ENCODE measurements at regions not wholly inside any gene's neighbourhood (a gene's known extent, or its start where the extent isn't known, plus 50 kb on each side); places are given as distances from the start of the nearest gene placed in this dataset.

DNA sequence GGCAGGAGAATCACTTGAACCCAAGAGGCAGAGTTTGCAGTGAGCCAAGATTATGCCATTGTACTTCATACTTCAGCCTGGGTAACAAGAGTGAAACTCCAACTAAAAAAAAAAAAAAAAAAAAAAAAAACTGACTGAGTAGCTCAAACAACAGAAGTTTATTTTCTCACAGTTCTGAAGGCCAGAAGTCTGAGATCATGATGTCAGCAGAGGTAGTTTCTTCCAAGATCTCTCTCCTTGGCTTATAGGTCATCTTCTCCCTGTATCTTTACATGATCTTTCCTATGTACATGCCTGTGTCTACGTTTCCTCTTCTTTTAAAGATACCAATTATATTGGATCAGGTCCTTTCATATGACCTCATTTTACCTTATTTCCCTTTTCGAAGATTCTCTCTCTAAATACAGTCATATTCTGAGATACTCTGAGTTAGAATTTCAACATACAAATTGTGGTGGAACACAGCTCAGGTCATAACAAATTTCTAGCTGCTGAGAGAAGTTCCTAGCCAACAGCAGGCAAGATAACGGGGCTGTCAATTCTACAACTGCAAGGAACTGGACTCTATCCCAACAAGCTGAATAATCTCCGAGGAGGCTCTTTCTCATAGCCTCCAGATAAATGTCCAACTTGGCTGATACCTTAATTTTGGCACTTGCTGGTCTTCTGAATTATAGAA lies 187.7 kb upstream of the ADAMTS5 start:
- TF ChIP-seq EZH2phosphoT487 (IDR thresholded peaks at IDR 0.05; ENCODE audit: unreplicated experiment) (no peak), EZH2 (IDR thresholded peaks at IDR 0.05; ENCODE audit: low read depth, unreplicated experiment) (no peak), POLR2AphosphoS5 (IDR thresholded peaks at IDR 0.05; ENCODE audit: low read depth) (no peak), NANOG (IDR thresholded peaks at IDR 0.05; ENCODE audit: borderline replicate concordance) (no peak), JUNB (IDR thresholded peaks at IDR 0.05; ENCODE audit: unreplicated experiment) (no peak), STAT1 (IDR thresholded peaks at IDR 0.05; ENCODE audit: unreplicated experiment) (no peak), ZNF331 (CRISPR knock-in tag; IDR thresholded peaks at IDR 0.05; ENCODE audit: low read depth) (no peak), CREB1 (CRISPR knock-in tag; IDR thresholded peaks at IDR 0.05; ENCODE audit: low read depth) (no peak), ZNF114 (CRISPR knock-in tag; IDR thresholded peaks at IDR 0.05) (no peak)
- TF ChIP-seq, protein P1, sequence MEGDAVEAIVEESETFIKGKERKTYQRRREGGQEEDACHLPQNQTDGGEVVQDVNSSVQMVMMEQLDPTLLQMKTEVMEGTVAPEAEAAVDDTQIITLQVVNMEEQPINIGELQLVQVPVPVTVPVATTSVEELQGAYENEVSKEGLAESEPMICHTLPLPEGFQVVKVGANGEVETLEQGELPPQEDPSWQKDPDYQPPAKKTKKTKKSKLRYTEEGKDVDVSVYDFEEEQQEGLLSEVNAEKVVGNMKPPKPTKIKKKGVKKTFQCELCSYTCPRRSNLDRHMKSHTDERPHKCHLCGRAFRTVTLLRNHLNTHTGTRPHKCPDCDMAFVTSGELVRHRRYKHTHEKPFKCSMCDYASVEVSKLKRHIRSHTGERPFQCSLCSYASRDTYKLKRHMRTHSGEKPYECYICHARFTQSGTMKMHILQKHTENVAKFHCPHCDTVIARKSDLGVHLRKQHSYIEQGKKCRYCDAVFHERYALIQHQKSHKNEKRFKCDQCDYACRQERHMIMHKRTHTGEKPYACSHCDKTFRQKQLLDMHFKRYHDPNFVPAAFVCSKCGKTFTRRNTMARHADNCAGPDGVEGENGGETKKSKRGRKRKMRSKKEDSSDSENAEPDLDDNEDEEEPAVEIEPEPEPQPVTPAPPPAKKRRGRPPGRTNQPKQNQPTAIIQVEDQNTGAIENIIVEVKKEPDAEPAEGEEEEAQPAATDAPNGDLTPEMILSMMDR (conservative IDR thresholded peaks at IDR 0.05; ENCODE audit: low read depth in 2 of 2), result no peak
- TF ChIP-seq, protein P2, sequence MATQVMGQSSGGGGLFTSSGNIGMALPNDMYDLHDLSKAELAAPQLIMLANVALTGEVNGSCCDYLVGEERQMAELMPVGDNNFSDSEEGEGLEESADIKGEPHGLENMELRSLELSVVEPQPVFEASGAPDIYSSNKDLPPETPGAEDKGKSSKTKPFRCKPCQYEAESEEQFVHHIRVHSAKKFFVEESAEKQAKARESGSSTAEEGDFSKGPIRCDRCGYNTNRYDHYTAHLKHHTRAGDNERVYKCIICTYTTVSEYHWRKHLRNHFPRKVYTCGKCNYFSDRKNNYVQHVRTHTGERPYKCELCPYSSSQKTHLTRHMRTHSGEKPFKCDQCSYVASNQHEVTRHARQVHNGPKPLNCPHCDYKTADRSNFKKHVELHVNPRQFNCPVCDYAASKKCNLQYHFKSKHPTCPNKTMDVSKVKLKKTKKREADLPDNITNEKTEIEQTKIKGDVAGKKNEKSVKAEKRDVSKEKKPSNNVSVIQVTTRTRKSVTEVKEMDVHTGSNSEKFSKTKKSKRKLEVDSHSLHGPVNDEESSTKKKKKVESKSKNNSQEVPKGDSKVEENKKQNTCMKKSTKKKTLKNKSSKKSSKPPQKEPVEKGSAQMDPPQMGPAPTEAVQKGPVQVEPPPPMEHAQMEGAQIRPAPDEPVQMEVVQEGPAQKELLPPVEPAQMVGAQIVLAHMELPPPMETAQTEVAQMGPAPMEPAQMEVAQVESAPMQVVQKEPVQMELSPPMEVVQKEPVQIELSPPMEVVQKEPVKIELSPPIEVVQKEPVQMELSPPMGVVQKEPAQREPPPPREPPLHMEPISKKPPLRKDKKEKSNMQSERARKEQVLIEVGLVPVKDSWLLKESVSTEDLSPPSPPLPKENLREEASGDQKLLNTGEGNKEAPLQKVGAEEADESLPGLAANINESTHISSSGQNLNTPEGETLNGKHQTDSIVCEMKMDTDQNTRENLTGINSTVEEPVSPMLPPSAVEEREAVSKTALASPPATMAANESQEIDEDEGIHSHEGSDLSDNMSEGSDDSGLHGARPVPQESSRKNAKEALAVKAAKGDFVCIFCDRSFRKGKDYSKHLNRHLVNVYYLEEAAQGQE (IDR thresholded peaks at IDR 0.05; ENCODE audit: unreplicated experiment), result no peak

Data from GM23338 (cell line).